ENCODE measurements at regions not wholly inside any gene's neighbourhood (a gene's known extent, or its start where the extent isn't known, plus 50 kb on each side); places are given as distances from the start of the nearest gene placed in this dataset.

DNA sequence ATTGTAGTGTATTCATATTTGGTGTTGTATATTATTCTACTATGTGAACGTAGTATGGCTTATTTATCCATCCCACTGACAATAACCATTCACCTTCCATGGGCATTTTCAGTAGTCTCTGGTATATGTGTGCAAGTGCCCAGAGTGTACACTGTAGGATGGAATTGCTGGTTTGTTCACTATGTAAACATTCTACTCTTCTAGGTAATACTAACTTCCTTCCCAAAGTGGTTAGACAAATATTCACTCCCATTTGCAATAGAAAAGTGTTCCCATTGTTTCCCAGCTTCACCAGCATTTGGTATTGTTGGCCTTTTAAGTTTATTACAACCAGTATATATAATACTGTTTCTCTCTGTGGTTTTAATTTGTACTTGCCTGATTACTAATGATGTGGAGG, 153.7 kb downstream of the C7orf25 start:
- DNase-seq (ENCODE audit: low read depth in 3 of 3) = no peak

DNA sequence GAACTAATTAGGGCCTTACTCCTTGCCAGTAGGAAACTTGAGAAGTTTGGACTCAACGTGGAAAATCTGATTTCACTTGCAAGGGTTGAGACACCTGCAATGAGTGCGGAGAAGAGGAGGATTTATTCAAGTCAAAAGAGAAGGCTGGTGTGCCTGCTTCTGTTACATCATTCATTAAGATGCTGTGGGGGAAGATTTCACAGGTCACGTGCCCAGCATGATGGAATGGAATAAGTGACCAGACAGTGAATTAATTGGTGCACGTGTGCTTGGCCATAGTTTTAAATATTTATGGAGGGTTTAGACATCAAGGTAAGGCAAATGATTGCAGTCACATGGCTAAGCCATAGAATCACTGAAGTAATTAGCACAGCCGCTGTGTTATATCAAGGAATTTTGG, 155.0 kb downstream of the C7orf25 start:
- no peak for DNase-seq (ENCODE audit: low read depth in 3 of 3)

DNA sequence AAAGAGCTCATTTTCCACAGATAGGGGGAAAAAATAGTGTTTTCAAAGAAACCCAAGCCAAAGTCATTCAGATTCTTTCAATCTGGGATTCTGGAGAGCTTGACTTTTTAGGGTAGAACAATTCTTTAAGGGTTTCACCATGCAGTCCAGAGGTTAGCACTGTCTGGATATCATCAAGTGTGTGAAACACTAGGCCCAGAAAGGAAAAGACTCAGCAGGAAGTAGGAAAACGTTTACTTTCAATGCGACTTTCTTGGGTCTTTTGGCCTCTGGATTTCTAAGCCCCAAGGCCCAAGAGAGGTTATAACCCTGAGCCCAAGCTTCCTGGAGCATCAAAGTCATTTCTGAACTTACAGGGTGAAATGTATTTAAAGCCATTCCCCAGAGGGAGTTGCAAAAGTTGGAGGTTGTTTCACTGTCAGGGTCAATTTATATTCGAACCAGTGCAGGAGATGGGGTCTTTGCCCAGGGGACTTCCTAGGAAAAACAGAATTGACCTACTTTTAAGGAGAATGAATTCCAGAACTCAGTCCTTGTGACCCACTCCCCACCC, 158.0 kb downstream of the C7orf25 start:
- DNase-seq (ENCODE audit: low read depth in 3 of 3) = no peak

DNA sequence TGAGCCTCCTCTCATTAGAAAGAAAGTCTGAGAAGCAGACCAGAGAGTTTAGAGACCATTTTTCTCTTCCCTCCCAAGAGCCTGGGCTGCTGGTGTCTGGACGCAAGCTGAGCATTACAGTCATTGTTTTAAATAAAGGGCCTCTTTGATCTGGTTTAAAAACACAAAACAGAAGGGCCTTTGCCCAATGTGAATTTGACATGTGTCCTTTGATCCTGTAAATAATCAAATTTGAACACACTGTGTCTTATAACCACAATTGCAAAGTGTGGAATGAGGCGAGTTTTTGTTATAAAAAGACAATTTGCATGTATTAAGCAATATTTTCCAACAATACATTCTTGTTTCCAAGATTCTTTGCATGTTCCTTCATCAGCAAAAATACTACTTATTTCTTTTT, 158.5 kb downstream of the C7orf25 start:
- no peak for DNase-seq (ENCODE audit: low read depth in 3 of 3)

DNA sequence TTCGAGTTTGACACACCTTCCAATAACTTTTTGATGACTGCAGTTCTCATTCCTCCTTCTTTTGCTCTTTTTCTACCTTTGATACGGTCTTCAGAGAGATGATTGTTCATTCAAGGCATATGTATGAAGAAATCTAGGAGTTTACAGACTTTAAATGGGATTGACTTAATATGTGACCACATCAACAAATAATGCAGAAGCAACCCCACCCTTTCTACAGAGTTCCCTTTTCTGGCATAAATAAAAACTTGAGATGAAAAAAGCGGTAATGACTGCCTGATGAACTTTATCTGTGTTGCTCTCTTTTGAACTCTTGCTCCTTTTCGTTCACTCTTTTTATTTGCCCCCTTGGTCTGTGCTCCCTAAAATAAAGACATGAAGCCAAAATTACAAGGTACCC, 161.7 kb downstream of the C7orf25 start:
- no peak for DNase-seq (ENCODE audit: low read depth in 3 of 3)

DNA sequence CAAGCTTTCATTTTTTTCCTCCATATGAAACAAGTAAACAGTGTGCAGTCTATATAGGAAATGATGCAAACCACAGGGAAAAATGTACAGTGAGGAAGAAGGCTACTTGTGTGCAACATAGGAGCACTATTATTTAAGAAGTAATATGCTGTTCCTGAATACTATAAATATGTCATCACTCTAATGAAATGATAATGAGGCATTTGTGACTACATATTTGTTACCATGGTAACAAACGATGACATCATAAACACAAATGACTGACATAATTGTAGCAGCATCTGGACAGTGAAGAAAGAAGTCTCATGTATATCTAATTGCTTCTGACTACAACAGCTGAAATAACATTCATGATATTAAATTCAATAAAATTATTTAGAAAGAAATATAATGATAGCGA, 164.8 kb downstream of the C7orf25 start:
- DNase-seq (ENCODE audit: low read depth in 3 of 3) = no peak

DNA sequence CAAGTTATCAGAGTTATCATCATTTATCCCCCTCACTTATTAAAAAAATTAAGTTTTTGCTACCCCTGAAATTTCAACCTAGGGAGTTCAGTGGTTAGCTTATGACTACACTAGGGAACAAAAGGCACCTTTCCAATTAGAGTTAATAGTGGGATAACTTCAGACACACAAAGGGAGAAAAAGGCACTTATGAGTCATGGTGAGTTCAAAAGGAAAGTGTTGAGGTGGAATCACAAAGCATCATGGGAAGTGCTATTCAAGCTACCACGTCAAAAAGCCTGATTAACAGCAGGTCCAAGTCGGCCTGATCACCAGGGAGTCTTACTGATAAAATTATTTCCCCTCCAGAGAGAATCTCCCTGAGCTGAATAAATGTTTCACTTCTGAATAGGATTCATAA, 165.7 kb downstream of the C7orf25 start:
- no peak for DNase-seq (ENCODE audit: low read depth in 3 of 3)

DNA sequence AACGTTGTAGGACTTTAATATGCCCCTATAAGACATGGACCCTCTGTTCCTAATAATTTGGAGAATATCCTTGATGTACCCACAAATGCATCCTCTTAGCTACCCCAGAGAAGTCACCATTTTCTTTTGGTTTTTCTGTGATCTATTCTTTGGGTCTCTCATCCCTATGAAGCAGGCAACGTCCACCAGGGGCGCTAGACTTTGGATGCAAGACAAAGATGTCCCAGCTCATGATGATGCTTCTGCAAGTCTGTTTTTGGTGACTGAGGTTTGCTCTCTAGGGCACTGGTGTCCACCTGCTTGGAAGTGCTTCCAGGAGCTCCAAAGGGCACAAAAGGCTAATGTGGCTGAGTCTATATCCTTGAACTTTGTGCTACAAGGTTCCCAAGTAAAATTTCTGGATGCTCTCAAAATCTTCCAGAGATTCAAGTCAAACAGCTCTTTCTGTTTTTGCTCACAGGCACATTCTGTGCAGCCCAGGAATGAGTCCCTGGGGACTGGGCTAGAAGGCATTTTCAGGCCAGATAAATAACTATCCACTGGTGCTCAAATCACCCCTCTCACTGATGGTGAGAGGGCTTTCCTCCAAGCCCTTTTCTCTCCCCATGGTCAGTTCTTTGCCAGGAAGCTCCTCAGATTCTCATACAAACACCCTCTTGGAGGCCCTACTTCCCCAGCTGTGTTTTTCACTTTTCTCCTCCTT, 166.4 kb downstream of the C7orf25 start:
- DNase-seq (ENCODE audit: low read depth in 3 of 3) = peak; percentile 7 to 24 (median 11)

DNA sequence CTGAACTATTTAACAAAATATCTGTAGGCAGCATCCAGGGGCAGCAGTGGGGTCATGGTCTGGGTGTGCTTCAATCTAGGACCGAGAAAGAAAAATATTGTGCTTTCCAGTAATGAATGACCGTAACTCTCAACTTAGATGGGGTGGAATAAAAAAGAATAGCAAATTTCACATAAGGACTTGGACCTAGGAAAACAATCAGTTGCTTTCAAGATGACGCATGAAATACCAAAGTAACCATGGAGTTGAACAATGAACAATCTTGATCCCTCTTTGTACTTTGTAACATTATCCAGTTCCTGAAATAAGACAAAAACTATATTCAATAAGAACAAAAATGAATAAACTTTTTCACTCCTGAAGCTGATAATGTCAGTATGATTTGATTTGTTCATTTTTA, 167.1 kb downstream of the C7orf25 start:
- no peak for DNase-seq (ENCODE audit: low read depth in 3 of 3)

DNA sequence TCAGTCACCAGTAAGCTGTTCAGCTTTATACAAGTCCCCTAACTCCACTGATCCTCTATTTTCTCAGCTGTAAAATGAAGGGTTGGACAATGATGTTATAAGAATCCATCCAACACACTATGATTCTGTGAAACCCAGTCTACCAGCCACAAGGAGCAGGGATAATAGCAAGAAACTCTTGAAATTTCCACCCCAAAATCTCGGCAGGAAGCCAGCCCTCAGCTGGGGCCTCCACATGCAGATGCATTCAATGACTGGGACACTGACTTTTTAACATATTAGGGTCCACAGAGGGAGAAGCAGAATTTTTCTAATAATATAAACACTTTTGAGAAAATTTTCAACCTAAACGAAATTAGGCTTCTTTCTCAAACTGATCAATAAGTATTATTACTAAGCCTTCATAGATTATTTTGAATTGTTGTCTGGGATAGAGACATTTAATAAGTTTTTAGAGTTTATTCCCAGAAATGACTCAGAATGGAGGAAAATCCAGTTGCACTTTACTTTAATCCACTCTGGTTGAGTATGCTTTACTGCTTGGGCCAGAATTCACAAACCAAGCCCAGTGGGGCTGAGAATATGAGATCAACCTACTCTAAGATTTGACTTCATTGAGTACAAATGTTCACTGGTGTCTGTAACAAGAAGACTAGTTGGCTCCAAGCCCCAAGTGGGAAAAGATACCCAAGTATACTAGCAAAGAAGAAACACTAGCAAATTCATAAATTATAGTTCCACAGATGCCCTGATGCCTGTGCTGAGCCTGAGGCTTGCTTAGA, 168.6 kb downstream of the C7orf25 start:
- DNase-seq (ENCODE audit: low read depth in 3 of 3) = no peak

DNA sequence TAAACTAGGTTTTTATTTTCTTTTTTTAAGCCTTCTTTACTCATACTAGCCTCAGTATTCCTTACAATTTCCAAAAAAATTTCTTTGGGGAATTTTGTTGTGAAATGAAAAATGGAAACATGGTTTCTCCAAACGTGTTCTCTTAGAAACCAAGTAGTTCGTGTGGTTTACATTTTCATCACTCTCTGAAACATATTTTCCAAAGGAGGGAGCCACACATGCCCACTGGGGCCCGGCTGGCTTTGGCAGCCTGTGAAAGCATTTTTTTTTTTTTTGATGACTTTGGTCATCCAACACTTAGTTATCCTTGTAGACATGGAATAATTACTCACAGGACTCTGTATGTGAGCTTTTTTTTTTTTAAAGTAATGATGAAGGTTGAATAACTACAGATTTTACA, 169.6 kb downstream of the C7orf25 start:
- DNase-seq (ENCODE audit: low read depth in 3 of 3) = no peak

DNA sequence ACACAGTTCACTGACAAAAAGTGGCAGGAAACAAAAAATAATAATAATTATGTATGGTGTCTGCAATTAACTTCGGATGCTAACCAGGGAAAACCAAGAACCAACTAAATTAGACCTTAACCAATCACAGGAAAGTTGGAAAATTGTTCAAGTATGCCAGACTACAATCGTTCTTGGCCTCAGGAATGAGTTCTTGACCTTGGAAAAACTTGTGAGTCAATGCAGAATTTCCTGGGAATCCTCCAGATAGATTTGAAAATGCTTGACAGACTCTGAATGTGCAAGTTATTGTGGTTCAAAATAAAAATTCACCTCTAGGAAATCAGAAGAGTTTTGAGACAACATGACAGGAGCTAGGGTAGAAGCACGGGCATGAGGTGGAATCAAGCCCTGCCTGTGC, 171.5 kb downstream of the C7orf25 start:
- DNase-seq (ENCODE audit: low read depth in 3 of 3) = no peak

DNA sequence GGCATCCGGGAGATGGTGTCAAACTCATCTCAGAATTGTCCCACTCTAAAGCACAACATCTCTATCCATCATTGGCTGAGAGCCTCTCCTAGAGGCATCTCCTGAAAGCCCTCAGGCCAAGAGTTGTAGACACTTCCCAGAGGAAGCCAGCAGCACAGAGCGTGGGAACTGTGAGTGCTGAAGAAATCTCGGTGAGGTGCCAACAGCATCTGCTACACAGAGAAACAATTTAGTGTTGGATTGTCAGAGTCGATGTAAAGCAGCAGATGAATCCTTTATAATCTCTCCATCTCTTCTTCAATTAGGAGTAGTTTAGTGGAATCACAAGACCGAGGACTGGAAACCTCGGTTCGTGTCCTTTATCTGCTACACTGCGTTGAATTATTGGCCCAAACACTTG, 172.2 kb downstream of the C7orf25 start:
- no peak for DNase-seq (ENCODE audit: low read depth in 3 of 3)

DNA sequence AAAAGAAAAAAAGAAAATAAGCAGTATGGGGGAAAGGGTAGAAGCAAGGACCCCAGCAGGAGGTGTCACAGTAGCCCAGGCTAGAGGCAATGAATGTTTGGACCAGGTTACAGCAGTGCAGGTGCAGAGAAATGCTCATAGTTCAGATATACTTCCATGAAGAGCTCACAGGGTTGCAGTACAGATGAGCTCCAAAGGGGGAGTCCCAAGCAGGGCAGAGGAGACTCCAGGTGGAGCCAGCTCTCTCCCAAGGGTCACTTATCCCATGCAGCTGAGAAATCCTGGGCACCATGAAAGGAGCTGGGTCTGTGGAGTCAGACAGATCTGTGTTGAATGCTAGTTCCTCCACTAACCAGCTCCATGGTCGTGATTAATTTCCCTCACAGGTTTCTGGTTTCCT, 174.9 kb downstream of the C7orf25 start:
- no peak for DNase-seq (ENCODE audit: low read depth in 3 of 3)

DNA sequence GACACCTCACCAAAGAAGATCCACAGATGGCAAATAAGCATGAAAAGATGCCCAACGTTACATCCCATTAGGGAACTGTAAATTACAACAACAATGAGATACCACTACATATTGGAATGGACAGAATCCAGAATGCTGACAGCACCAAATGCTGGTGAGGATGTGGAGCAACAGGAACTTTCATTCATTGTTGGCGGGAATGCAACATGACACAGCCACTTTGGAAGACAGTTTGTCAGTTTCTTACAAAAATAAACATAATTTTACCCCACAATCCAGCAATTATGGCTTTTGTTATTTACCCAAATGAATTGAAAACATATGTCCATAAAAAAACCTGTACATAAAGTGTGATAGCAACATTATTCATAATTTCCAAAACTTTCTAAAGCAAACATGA, 176.8 kb downstream of the C7orf25 start:
- DNase-seq (ENCODE audit: low read depth in 3 of 3) = no peak

DNA sequence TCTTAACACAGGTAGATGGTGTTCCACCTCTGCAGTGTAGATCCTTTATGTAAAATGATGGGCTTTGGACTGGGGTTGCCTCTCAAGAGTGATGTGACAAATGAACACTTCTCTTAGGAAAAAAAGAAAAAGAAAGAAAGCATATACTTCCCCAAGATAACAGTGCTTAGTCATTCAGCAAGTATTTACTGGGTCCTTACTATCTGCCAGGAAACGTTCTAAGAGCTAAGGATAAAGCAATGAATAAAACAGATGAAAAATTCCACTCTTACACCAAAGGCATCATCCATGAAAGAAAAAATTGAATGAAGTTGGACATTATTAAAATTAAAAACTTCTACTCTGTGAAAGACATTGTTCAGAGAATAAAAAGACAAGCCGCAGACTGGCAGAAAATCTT, 177.3 kb downstream of the C7orf25 start:
- DNase-seq (ENCODE audit: low read depth in 3 of 3) = no peak

DNA sequence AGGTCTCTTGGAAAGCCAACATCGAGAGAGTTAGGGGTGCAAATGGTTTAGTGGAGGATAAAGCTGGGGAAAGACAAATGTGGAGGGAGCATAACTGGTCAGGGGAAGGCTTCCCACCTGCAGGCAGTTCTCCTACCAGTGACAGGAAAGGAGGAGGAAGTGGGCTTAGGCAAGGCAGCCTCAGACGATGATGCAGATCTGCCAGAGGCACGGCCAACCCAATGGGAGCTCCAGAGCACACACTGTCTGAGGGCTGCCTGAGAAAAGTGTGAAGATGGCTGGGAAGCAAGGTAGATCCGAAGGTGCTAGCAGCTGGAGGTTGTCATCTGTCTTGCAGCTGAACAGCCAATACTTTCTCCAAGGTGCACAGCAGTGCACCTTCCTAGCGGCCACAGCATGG, 178.8 kb downstream of the C7orf25 start:
- no peak for DNase-seq (ENCODE audit: low read depth in 3 of 3)

DNA sequence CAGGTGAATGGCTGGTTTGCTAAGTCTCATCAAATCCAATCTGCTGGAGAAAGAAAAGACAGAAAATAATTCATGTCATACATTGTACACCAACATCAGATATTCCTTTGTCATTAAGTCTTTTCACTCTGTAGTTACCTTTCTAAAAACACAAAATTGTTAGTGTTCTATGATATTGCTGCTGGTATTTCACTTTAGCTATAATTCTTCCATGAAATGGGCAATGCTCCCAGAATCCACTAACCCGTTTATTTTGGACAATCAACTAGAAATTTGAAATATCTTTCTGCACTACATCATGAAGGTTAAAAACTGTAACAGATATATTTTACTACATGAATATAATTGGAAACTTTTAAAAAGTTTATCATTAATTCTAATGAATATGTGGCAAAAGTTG, 181.3 kb downstream of the C7orf25 start:
- DNase-seq (ENCODE audit: low read depth in 3 of 3) = no peak

DNA sequence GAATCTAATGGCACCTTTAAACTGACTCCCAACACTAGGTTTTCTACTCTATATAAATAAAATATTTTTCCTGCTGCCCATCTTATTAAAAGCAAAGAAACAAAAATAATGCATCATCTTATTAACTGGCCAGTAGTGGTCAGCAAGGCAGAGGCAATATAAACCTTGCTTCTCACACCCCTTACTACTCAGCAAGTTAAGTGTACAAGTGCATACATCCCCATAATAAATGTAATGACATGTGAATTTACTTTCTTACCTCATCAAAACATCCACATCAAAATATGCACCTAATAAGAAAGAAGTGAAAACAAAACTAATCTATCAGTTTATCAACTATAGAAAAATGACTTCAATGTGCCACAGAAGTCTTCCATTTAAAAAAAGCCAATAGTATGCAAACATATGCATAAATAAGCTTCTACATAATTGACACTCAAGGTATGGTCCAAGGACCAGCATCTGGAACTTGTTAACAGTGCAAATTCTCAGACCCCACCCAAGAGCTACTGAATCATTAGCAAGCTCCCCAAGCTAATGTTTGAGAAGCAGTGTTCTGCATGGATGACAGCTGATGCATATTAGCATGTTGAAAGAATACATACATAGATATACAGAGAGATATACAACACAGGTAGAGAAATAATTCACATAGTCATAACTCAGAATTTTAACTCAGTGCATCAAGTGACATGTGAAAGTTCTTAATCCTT, 182.7 kb downstream of the C7orf25 start:
- no peak for DNase-seq (ENCODE audit: low read depth in 3 of 3)

DNA sequence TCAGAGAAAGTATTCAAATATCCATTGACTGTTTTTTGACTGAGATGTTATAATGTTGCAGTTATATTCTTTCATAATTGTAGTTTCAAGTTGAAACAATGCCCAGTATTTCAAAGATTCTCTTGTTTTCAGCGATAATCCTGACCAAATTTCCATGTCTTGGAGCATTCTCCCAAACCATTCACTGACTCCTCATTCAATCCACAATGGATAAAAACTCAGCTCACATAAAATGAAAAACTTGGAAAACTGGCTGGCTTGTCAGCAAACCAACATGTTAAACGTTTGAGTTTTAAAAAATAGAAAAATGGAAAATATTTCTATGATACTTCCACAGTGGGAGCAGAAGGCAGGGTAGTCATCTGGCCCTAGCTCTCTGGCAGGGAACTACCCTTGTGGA, 184.4 kb downstream of the C7orf25 start:
- no peak for DNase-seq (ENCODE audit: low read depth in 3 of 3)

DNA sequence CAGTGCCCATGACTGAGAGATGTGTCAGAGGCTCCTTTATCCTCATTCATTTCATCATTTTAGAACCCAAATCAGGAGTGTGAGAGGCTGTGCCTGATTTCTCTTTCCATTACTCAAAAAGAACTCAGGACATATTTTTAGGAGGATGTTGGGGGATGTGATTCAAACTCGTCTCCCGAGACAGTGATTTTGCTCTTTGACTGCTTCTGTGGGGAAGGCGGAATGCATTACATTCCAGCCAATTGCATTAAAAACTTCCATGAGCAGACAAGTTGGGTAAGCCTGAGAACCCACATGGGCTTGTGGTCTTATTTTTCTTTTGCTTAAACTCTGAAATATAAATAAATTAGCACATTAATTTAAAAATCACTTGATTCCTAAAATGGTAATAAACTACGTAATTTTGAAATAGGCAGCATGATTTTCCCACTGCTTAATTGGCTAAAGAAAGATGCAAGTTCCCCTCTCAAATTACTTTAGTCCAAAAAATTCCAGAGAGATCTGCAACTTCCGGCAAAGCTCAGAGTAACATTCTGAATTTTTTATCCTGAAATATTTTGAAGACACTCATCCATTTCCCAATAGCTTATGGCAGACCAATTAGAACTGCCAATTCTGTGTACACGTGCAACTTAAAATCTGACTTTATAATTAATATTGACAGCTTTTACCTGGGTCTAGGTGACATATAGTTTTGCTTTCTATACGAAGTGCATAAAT, 185.6 kb downstream of the C7orf25 start:
- DNase-seq (ENCODE audit: low read depth in 3 of 3) = no peak

DNA sequence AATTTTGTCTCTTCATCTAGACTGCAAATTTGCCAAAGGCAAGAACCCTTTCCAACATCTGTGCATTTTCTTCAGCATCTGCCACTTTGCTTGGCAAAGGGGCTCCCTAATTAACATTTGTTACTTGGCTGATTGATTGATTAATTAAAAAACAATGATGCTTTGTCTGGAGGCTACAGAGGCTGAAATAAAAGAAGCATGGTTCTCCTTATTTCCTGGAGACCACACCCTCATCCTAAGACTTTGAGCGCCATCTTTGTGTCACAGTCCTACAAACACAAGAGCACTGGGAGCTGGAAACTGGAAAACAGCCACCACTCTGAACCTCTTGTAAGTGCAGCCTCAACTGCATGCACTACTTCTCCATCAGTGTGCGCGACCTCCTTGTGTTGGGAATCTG, 189.2 kb downstream of the C7orf25 start:
- no peak for DNase-seq (ENCODE audit: low read depth in 3 of 3)

Data from stimulated activated CD4-positive, alpha-beta T cell treated with anti-CD3 and anti-CD28 coated beads, TNF-alpha, amount 100 ng/mL, for 48 hours (primary cell).